H9 (cell line): ENCODE measurements at regions not wholly inside any gene's neighbourhood (a gene's known extent, or its start where the extent isn't known, plus 50 kb on each side); places are given as distances from the start of the nearest gene placed in this dataset.

Source experiments
- DNase-seq: peaks from one replicate; pipeline ENCODE4 v3.0.0-alpha.2; 2017
- H2AFZ ChIP-seq: one replicate; pipeline ENCODE4 v1.6.1; 2013; ENCODE audit warnings: mild to moderate bottlenecking, low read length, control low read depth, moderate library complexity
- H2AK5ac ChIP-seq: 2 replicates; pipeline ENCODE4 v1.6.1; 2013; ENCODE audit warnings: low read length, control low read depth, mixed read lengths; ENCODE audit not compliant: insufficient read length
- H2BK120ac ChIP-seq: one replicate; pipeline ENCODE4 v1.6.1; 2013; ENCODE audit warnings: low read depth, mild to moderate bottlenecking, low read length, control low read depth, inconsistent platforms; ENCODE audit not compliant: poor library complexity, severe bottlenecking
- H2BK12ac ChIP-seq: 2 replicates; pipeline ENCODE4 v1.6.1; 2013; ENCODE audit warnings: low read length, control low read depth, mixed read lengths, low read depth; ENCODE audit not compliant: insufficient read length
- H2BK15ac ChIP-seq: 2 replicates; pipeline ENCODE4 v1.6.1; 2013; ENCODE audit warnings: low read depth, low read length, control low read depth
- H2BK20ac ChIP-seq: one replicate; pipeline ENCODE4 v1.6.1; 2013; ENCODE audit warnings: low read depth, mild to moderate bottlenecking, low read length, control low read depth, inconsistent platforms; ENCODE audit not compliant: poor library complexity, severe bottlenecking
- H2BK5ac ChIP-seq: 2 replicates; pipeline ENCODE4 v1.6.1; 2013; ENCODE audit warnings: low read length, control low read depth, mixed read lengths; ENCODE audit not compliant: insufficient read length
- H3K14ac ChIP-seq: 2 replicates; pipeline ENCODE4 v1.6.1; 2013; ENCODE audit warnings: low read length, control low read depth; ENCODE audit not compliant: insufficient read depth
- H3K18ac ChIP-seq: 2 replicates; pipeline ENCODE4 v1.6.1; 2013; ENCODE audit warnings: low read depth, mild to moderate bottlenecking, mixed read lengths, low read length, control low read depth; ENCODE audit not compliant: insufficient read length
- H3K23ac ChIP-seq: 2 replicates; pipeline ENCODE4 v1.6.1; 2013; ENCODE audit warnings: low read length, control low read depth, mixed read lengths, low read depth; ENCODE audit not compliant: insufficient read length
- H3K23me2 ChIP-seq: 2 replicates; pipeline ENCODE4 v1.6.1; 2013; ENCODE audit warnings: low read depth, mild to moderate bottlenecking, mixed read lengths, low read length, control low read depth; ENCODE audit not compliant: insufficient read length, poor library complexity, severe bottlenecking
- H3K27ac ChIP-seq: 2 replicates; pipeline ENCODE4 v1.5.1; 2013; ENCODE audit warnings: low read length, control low read depth, mixed read lengths, low read depth; ENCODE audit not compliant: insufficient read length
- H3K27me3 ChIP-seq: 2 replicates; pipeline ENCODE4 v1.6.1; 2013; ENCODE audit warnings: low read length, control low read depth, inconsistent platforms; ENCODE audit not compliant: insufficient read depth
- H3K4ac ChIP-seq: 2 replicates; pipeline ENCODE4 v1.6.1; 2013; ENCODE audit warnings: low read depth, mild to moderate bottlenecking, control low read depth, inconsistent platforms, low read length, moderate library complexity
- H3K4me1 ChIP-seq: 2 replicates; pipeline ENCODE4 v1.6.1; 2013; ENCODE audit warnings: low read length, control low read depth, inconsistent platforms; ENCODE audit not compliant: insufficient read depth
- H3K4me2 ChIP-seq: 2 replicates; pipeline ENCODE4 v1.6.1; 2013; ENCODE audit warnings: low read length, control low read depth, mixed read lengths; ENCODE audit not compliant: insufficient read length, insufficient read depth
- H3K56ac ChIP-seq: 2 replicates; pipeline ENCODE4 v1.6.1; 2013; ENCODE audit warnings: low read depth, mild to moderate bottlenecking, mixed read lengths, low read length, control low read depth; ENCODE audit not compliant: insufficient read length
- H3K79me1 ChIP-seq: 2 replicates; pipeline ENCODE4 v1.6.1; 2013; ENCODE audit warnings: low read depth, mild to moderate bottlenecking, moderate library complexity, low read length, control low read depth, inconsistent platforms; ENCODE audit not compliant: insufficient read depth, poor library complexity, severe bottlenecking
- H3K79me2 ChIP-seq: 2 replicates; pipeline ENCODE4 v1.6.1; 2013; ENCODE audit warnings: low read length, control low read depth, inconsistent platforms; ENCODE audit not compliant: insufficient read depth
- H3K9ac ChIP-seq: 2 replicates; pipeline ENCODE4 v1.6.1; 2013; ENCODE audit warnings: low read length, control low read depth, mixed read lengths; ENCODE audit not compliant: insufficient read length; ENCODE audit errors: extremely low read depth
- H3K9me3 ChIP-seq: one replicate; pipeline ENCODE4 v1.6.1; 2013; ENCODE audit warnings: low read depth, low read length, inconsistent platforms; ENCODE audit not compliant: control insufficient read depth
- H3T11ph ChIP-seq: one replicate; pipeline ENCODE4 v1.6.1; 2013; ENCODE audit warnings: mild to moderate bottlenecking, low read length, control low read depth, inconsistent platforms
- H4K20me1 ChIP-seq: one replicate; pipeline ENCODE4 v1.6.1; 2013; ENCODE audit not compliant: control insufficient read depth, insufficient read length, insufficient read depth
- H4K5ac ChIP-seq: 2 replicates; pipeline ENCODE4 v1.6.1; 2013; ENCODE audit warnings: low read depth, mild to moderate bottlenecking, mixed read lengths, low read length, control low read depth; ENCODE audit not compliant: insufficient read length
- H4K8ac ChIP-seq: replicated peaks from 2 replicates; pipeline ENCODE4 v1.6.1; 2013; ENCODE audit warnings: low read length, control low read depth, mixed read lengths, low read depth; ENCODE audit not compliant: insufficient read length
- H4K91ac ChIP-seq: 2 replicates; pipeline ENCODE4 v1.6.1; 2013; ENCODE audit warnings: low read depth, mild to moderate bottlenecking, moderate library complexity, mixed read lengths, low read length, control low read depth; ENCODE audit not compliant: insufficient read length
- H3K27ac Mint-ChIP-seq, 3 experiments: 2 replicates in 2 of 3; 3 replicates in 1 of 3; pipeline ENCODE4 v1.8.0; 2020 to 2021; ENCODE audit warnings: mixed read lengths in 3 of 3, mild to moderate bottlenecking in 1 of 3, moderate library complexity in 1 of 3
- H3K27me3 Mint-ChIP-seq: 2 replicates; pipeline ENCODE4 v1.8.0; 2021; ENCODE audit warnings: low read depth, mild to moderate bottlenecking, moderate library complexity, mixed read lengths
- H3K36me3 Mint-ChIP-seq, 3 experiments: 2 replicates in 2 of 3; 3 replicates in 1 of 3; pipeline ENCODE4 v1.8.0; 2020 to 2021; ENCODE audit warnings: low read depth in 3 of 3, mixed read lengths in 3 of 3; ENCODE audit not compliant: insufficient read depth in 1 of 3
- H3K4me1 Mint-ChIP-seq, 2 experiments: 2 replicates each; pipeline ENCODE4 v1.8.0; 2020; ENCODE audit warnings: mixed read lengths in 2 of 2
- H3K4me3 Mint-ChIP-seq, 2 experiments: 2 replicates in 1 of 2; 3 replicates in 1 of 2; pipeline ENCODE4 v1.8.0; 2020 to 2021; ENCODE audit warnings: mild to moderate bottlenecking in 2 of 2, mixed read lengths in 2 of 2, moderate library complexity in 1 of 2
- H3K9me3 Mint-ChIP-seq, 2 experiments: 2 replicates in 1 of 2; 3 replicates in 1 of 2; pipeline ENCODE4 v1.8.0; 2020; ENCODE audit warnings: mild to moderate bottlenecking in 2 of 2, mixed read lengths in 2 of 2, moderate library complexity in 1 of 2
- WGBS: extraction: QIAGEN DNeasy Blood & Tissue Kit; methylation state at CpG from one replicate; pipeline ENCODE4 v1.1.7; 2013; ENCODE audit warnings: missing lambda C conversion rate, low lambda C conversion rate, mixed read lengths; ENCODE audit not compliant: insufficient read length; ENCODE audit errors: extremely low coverage; 5-methylcytosine and 5-hydroxymethylcytosine counted together
- TF ChIP-seq, protein P1 (sequence below): fragments of 200-600 bp; sonication (generic); conservative IDR thresholded peaks from 3 replicates; pipeline ENCODE4 v1.8.0; 2021; ENCODE audit warnings: antibody characterized with exemption, mild to moderate bottlenecking

DNA sequence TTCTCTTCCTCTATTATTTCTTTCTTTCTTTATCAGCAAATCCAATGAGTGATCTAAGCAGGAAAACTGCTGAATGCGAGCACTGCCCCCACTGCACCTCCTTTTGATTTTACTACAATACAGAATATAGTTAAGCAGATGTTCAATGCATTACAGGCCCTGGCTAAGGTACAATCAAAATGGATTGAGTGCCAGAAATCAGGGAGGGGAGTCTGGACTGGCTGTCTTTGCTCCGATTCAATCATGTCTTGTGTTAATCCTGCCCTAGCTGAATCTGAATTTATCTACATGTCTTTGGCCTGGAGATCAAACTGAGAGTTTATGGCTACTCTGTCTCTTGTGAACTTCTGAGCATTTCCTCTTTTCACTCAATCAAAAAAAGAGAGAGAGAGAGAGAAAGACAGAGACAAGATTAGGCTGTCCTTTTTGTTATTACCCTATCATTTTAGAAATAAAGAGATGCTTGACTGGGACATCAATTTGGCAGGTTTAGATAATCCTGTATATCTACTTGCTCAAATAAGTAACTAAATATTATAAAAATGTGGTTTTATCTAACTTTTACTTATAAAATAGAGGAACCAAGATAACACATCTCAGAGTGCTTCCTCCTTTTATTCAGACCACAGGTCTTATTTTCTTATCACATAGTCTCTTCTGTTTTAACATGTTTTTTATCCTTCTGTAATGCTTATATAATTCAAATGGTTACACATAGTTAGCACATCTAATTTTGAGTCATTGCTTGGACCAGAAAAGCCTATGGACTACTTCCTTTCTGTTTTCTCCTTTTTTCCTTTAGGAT, 656.2 kb downstream of the KCNJ2 start:
- no peak overlapping the region for H3K4me3 Mint-ChIP-seq
- H3K27ac ChIP-seq, result no peak overlapping the region
- H3K14ac ChIP-seq, result no peak overlapping the region
- H3K27ac Mint-ChIP-seq, result no peak overlapping the region
- H4K5ac ChIP-seq, result no peak overlapping the region
- H3K4me1 ChIP-seq, result no peaks in the 10 kb centered on the region
- no peak overlapping the region for H3K4me2 ChIP-seq
- H3T11ph ChIP-seq, result no peak overlapping the region
- H3K23ac ChIP-seq, result no peak overlapping the region
- H2BK120ac ChIP-seq, result no peak overlapping the region
- no peaks in the 10 kb centered on the region for H3K23me2 ChIP-seq
- H3K9ac ChIP-seq, result no peak overlapping the region
- no peak overlapping the region for H2AK5ac ChIP-seq
- no peak for DNase-seq
- H3K56ac ChIP-seq, result no peak overlapping the region
- no peak overlapping the region for H3K4ac ChIP-seq
- no peaks in the 10 kb centered on the region for H3K79me1 ChIP-seq
- no peak overlapping the region for H4K91ac ChIP-seq
- H2BK20ac ChIP-seq, result no peak overlapping the region
- H3K36me3 Mint-ChIP-seq, result peaks cover 0 to 13% (median 2%) of the 10 kb centered on the region in 3 experiments; a peak in 3 of 7 replicates
- H4K8ac ChIP-seq, result no peak overlapping the region
- H3K79me2 ChIP-seq, result no peaks in the 10 kb centered on the region
- no peak overlapping the region for H2AFZ ChIP-seq
- H3K18ac ChIP-seq, result no peak overlapping the region
- peaks cover 3 to 7% of the 10 kb centered on the region in 2 experiments; a peak in 3 of 5 replicates for H3K9me3 Mint-ChIP-seq
- no peak overlapping the region for H2BK5ac ChIP-seq
- no peaks in the 10 kb centered on the region; the same call in none of the 2 replicates for H3K27me3 Mint-ChIP-seq
- no peaks in the 10 kb centered on the region for H3K9me3 ChIP-seq
- H3K27me3 ChIP-seq, result no peaks in the 10 kb centered on the region
- TF ChIP-seq, protein P1, sequence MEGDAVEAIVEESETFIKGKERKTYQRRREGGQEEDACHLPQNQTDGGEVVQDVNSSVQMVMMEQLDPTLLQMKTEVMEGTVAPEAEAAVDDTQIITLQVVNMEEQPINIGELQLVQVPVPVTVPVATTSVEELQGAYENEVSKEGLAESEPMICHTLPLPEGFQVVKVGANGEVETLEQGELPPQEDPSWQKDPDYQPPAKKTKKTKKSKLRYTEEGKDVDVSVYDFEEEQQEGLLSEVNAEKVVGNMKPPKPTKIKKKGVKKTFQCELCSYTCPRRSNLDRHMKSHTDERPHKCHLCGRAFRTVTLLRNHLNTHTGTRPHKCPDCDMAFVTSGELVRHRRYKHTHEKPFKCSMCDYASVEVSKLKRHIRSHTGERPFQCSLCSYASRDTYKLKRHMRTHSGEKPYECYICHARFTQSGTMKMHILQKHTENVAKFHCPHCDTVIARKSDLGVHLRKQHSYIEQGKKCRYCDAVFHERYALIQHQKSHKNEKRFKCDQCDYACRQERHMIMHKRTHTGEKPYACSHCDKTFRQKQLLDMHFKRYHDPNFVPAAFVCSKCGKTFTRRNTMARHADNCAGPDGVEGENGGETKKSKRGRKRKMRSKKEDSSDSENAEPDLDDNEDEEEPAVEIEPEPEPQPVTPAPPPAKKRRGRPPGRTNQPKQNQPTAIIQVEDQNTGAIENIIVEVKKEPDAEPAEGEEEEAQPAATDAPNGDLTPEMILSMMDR, result no peak
- H3K4me1 Mint-ChIP-seq, result no peaks in the 10 kb centered on the region
- WGBS, result no CpG with 5 or more reads among the region's 2 CpGs
- no peak overlapping the region for H2BK12ac ChIP-seq
- H2BK15ac ChIP-seq, result no peak overlapping the region
- no peaks in the 10 kb centered on the region for H4K20me1 ChIP-seq
